ENCODE measurements at regions not wholly inside any gene's neighbourhood (a gene's known extent, or its start where the extent isn't known, plus 50 kb on each side); places are given as distances from the start of the nearest gene placed in this dataset.

DNA sequence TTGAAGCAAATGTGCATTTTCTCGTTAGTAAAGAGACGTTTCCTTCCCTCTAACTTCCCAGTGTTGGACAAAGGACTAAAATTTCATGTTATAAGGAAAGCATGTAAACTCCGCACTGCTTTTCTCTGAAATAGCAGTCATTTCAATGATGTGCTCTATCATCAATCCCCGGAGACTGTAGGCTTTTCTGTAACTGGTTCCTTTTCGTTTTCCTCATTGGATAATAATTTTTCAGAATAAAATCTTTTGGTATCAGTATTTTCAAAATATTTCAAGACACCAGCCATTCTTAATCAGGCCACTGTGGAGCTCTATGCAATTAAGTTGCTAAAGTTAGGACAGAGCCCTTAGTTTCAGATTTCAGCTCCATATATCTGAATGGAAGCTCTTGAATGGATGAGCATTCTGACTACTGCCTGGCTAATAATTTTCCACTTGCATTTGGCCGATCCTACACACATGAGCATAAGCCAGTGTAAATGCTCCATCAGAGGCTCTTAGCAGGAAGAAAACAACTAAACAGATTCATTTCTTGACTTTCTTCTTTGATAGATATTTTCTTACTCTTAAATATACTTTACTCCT, 157.7 kb downstream of the CHIC2 start:
- Histone ChIP-seq H3K27ac (no peak overlapping the region), H3K27me3 (no peaks in the 10 kb centered on the region), H3K4me3 (replicated peaks in 1 of 3) (no peak overlapping the region), H3K9me3 (no peaks in the 10 kb centered on the region), H3K36me3 (no peaks in the 10 kb centered on the region), H3K4me1 (peaks cover 7 to 18% of the 10 kb centered on the region in 2 donors)
- no peak for TF ChIP-seq POLR2A (IDR thresholded peaks at IDR 0.05)
- TF ChIP-seq, protein P1, sequence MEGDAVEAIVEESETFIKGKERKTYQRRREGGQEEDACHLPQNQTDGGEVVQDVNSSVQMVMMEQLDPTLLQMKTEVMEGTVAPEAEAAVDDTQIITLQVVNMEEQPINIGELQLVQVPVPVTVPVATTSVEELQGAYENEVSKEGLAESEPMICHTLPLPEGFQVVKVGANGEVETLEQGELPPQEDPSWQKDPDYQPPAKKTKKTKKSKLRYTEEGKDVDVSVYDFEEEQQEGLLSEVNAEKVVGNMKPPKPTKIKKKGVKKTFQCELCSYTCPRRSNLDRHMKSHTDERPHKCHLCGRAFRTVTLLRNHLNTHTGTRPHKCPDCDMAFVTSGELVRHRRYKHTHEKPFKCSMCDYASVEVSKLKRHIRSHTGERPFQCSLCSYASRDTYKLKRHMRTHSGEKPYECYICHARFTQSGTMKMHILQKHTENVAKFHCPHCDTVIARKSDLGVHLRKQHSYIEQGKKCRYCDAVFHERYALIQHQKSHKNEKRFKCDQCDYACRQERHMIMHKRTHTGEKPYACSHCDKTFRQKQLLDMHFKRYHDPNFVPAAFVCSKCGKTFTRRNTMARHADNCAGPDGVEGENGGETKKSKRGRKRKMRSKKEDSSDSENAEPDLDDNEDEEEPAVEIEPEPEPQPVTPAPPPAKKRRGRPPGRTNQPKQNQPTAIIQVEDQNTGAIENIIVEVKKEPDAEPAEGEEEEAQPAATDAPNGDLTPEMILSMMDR (IDR thresholded peaks at IDR 0.05) = no peak
- WGBS, 2 donors = 75 to 80% methylated on average over 6 of the region's 6 CpGs
- no peak for DNase-seq
- intact Hi-C loops (cut with DNase I) = loop anchor here (10.0 kb wide), 1 partner anchor 202 kb away; no protein-coding TSS in a partner anchor

DNA sequence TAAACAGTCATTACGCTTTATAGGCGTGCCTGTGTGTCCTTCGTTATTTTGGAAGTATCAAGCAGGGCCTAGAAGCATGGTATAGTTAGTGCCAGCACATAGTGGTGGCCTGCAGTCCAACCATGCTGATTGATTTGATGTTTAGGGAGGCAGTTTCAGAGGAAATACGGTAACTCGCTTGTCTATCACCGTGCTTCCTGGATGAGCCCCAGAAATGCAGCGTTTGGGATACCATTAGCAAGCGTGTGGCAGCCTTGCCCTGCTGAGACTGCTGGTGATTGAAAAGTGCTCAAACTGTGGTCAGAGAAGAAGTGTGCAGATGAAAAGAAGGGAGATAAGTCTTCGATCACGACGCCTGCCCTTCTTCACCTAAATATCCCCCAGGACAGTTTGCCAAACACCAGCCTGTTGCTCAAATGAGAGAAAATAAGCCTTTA, 158.4 kb downstream of the CHIC2 start:
- Histone ChIP-seq H3K27me3 (no peaks in the 10 kb centered on the region), H3K4me1 (peaks cover 7 to 18% of the 10 kb centered on the region in 2 donors), H3K9me3 (no peaks in the 10 kb centered on the region), H3K27ac (no peak overlapping the region), H3K4me3 (replicated peaks in 1 of 3) (peak overlapping the region in 1 of 3 donors; percentile 18), H3K36me3 (no peaks in the 10 kb centered on the region)
- 9 to 11% methylated on average over 11 of the region's 11 CpGs for WGBS, 2 donors
- peak; percentile 43 to 60 for DNase-seq
- intact Hi-C loops (cut with DNase I) = loop anchor here (10.0 kb wide), 1 partner anchor 201 kb away; no protein-coding TSS in a partner anchor
- TF ChIP-seq POLR2A (IDR thresholded peaks at IDR 0.05) = no peak
- TF ChIP-seq, protein P1 (IDR thresholded peaks at IDR 0.05) = no peak

DNA sequence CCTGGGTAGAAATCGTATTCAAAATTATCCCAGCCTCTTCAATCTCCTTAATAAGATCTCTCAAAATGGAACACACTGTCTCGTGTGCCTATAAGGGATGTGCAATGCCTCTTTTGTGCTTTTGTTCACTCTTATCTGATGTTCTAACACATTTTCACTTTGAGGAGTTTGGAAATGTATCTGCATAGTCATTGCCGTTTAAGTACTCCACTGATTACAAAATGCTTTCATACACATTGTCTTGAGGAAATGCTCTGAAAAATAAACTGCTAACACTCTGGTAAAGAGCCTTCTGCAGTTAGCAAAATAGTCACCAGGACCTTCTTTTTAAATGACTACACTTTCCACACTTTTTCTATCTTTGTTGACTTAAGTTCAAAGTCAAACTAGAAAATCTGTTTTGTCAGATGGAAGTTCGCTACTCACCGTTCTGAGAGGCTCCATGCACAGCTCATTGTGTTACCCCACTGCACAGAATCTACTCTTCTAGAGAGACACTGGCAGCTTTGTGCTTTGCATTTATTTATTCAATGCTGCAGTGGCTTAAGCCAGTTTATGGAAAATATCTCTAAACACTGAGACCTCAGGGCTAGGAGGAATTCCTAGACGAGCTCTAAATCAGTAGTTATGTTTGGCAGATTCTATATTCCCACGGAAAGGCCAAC, 159.0 kb downstream of the CHIC2 start:
- Histone ChIP-seq H3K36me3 (no peaks in the 10 kb centered on the region), H3K27ac (no peak overlapping the region), H3K4me3 (replicated peaks in 1 of 3) (no peak overlapping the region), H3K9me3 (no peaks in the 10 kb centered on the region), H3K4me1 (peaks cover 7 to 18% of the 10 kb centered on the region in 2 donors), H3K27me3 (no peaks in the 10 kb centered on the region)
- 47 to 52% methylated on average over 7 of the region's 7 CpGs for WGBS, 2 donors
- intact Hi-C loops (cut with DNase I) = loop anchor here (10.0 kb wide), 1 partner anchor 201 kb away; no protein-coding TSS in a partner anchor
- no peak for TF ChIP-seq POLR2A (IDR thresholded peaks at IDR 0.05)
- TF ChIP-seq, protein P1 (IDR thresholded peaks at IDR 0.05) = no peak
- DNase-seq = no peak

DNA sequence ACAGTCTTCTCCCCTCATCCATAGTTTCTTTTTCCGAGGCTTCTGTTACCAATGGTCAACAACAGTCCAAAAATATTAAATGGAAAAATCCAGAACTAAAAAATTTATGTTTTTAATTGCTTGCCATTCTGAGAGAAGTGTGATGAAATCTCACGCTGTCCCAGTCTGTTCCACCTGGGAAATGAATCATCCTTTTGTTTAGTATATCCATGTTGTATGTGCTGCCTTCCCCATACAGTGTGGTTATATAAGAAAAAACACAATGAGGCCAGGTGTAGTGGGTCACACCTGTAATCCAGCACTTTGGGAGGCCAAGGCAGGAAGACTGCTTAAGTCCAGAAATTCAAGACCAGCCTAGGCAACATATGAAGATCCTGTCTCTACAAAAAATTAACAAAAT, 161.6 kb downstream of the CHIC2 start:
- Histone ChIP-seq H3K27me3 (no peaks in the 10 kb centered on the region), H3K9me3 (no peaks in the 10 kb centered on the region), H3K4me1 (peaks cover 7 to 8% of the 10 kb centered on the region in 2 donors), H3K27ac (no peak overlapping the region), H3K4me3 (replicated peaks in 1 of 3) (no peak overlapping the region), H3K36me3 (no peaks in the 10 kb centered on the region)
- TF ChIP-seq POLR2A (IDR thresholded peaks at IDR 0.05) = no peak
- TF ChIP-seq, protein P1 (IDR thresholded peaks at IDR 0.05) = no peak
- intact Hi-C loops (cut with DNase I) = loop anchor here (10.0 kb wide), 1 partner anchor 198 kb away; no protein-coding TSS in a partner anchor
- DNase-seq = no peak
- 88 to 96% methylated on average over 2 of the region's 2 CpGs for WGBS, 2 donors

DNA sequence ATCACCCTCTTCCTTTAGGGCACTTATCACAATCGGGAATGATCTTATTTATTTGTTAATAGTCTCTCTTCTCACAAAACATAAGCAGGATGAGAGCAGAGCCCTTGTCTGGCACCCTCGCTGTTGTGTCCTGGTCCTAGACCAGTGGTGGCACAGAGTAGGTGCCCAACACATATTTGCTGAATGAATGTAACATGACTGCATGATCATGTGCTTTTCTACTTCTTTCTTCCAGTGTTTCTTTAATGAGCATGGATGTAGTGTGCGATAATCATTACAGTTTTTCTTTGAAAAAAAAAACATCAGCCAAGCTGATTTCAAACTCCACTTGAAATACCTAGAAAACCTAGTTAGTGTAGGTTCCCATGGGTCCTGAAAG, 164.1 kb downstream of the CHIC2 start:
- Histone ChIP-seq H3K27ac (no peak overlapping the region), H3K9me3 (no peaks in the 10 kb centered on the region), H3K4me3 (replicated peaks in 1 of 3) (no peak overlapping the region), H3K36me3 (no peaks in the 10 kb centered on the region), H3K27me3 (no peaks in the 10 kb centered on the region), H3K4me1 (peaks cover under 1 to 8% of the 10 kb centered on the region in 2 donors)
- no peak for DNase-seq
- TF ChIP-seq POLR2A (IDR thresholded peaks at IDR 0.05) = no peak
- TF ChIP-seq, protein P1 (IDR thresholded peaks at IDR 0.05) = no peak
- intact Hi-C loops (cut with DNase I) = loop anchor here (10.0 kb wide), 1 partner anchor 195 kb away; no protein-coding TSS in a partner anchor
- 70 to 80% methylated on average over 3 of the region's 3 CpGs for WGBS, 2 donors
